ENCODE measurements at regions not wholly inside any gene's neighbourhood (a gene's known extent, or its start where the extent isn't known, plus 50 kb on each side); places are given as distances from the start of the nearest gene placed in this dataset.

- POLR2A ChIA-PET: no interaction called here
- intact Hi-C loops (cut with DNase I, micrococcal nuclease): no loop called here
Measured at GRCh38 chr4:166670341-166670740, 564.0 kb downstream of the SPOCK3 start.

GRCh38 chr4:166673911-166674310, 560.4 kb downstream of the SPOCK3 start:
- intact Hi-C loops (cut with DNase I, micrococcal nuclease): no loop called here
- CTCF ChIA-PET: no interaction called here
- POLR2A ChIA-PET: no interaction called here
- ATAC-seq: no peak
- H3K27me3 Mint-ChIP-seq: no peaks in the 10 kb centered on the region
- no peak overlapping the region for H3K27ac Mint-ChIP-seq
- DNase-seq: no peak
- H3K9me3 Mint-ChIP-seq (ENCODE audit: low read depth): peaks cover 8% of the 10 kb centered on the region
- H3K4me1 Mint-ChIP-seq: no peaks in the 10 kb centered on the region
- no peak overlapping the region for H3K4me3 Mint-ChIP-seq
- H3K36me3 Mint-ChIP-seq (ENCODE audit: low read depth): no peaks in the 10 kb centered on the region

More at GRCh38 chr4:166670341-166670740, 564.0 kb downstream of the SPOCK3 start:
- ATAC-seq (no peak), DNase-seq (no peak)
- no peaks in the 10 kb centered on the region for H3K4me1 Mint-ChIP-seq
- peaks cover 5% of the 10 kb centered on the region for H3K9me3 Mint-ChIP-seq (ENCODE audit: low read depth)
- H3K36me3 Mint-ChIP-seq (ENCODE audit: low read depth): no peaks in the 10 kb centered on the region
- H3K4me3 Mint-ChIP-seq: no peak overlapping the region
- no peak overlapping the region for H3K27ac Mint-ChIP-seq
- CTCF ChIA-PET: interaction anchor here (0.6 kb wide), 1 partner anchor 802 kb away, joined by 3 read pairs; no protein-coding TSS in a partner anchor
- H3K27me3 Mint-ChIP-seq: no peaks in the 10 kb centered on the region

GRCh38 chr4:166675411-166675810, 558.9 kb downstream of the SPOCK3 start:
- H3K9me3 Mint-ChIP-seq (ENCODE audit: low read depth): peaks cover 8% of the 10 kb centered on the region
- no peaks in the 10 kb centered on the region for H3K4me1 Mint-ChIP-seq

GRCh38 chr4:166680796-166681195, 553.5 kb downstream of the SPOCK3 start:
- intact Hi-C loops (cut with DNase I, micrococcal nuclease): no loop called here

More at GRCh38 chr4:166675411-166675810, 558.9 kb downstream of the SPOCK3 start:
- no peaks in the 10 kb centered on the region for H3K36me3 Mint-ChIP-seq (ENCODE audit: low read depth)
- POLR2A ChIA-PET: no interaction called here
- H3K27me3 Mint-ChIP-seq: no peaks in the 10 kb centered on the region
- no peak overlapping the region for H3K4me3 Mint-ChIP-seq
- no peak overlapping the region for H3K27ac Mint-ChIP-seq
- intact Hi-C loops (cut with DNase I, micrococcal nuclease): no loop called here
- no peak for ATAC-seq
- CTCF ChIA-PET: no interaction called here
- no peak for DNase-seq

GRCh38 chr4:166682200-166682599, 552.1 kb downstream of the SPOCK3 start:
- Mint-ChIP-seq H3K4me3 (no peak overlapping the region), H3K4me1 (no peaks in the 10 kb centered on the region), H3K9me3 (ENCODE audit: low read depth) (no peaks in the 10 kb centered on the region), H3K27ac (no peak overlapping the region), H3K36me3 (ENCODE audit: low read depth) (no peaks in the 10 kb centered on the region), H3K27me3 (no peaks in the 10 kb centered on the region)
- POLR2A ChIA-PET: no interaction called here
- DNase-seq: no peak
- intact Hi-C loops (cut with DNase I, micrococcal nuclease): no loop called here
- CTCF ChIA-PET: interaction anchor here (0.6 kb wide), 1 partner anchor 9 kb away, joined by 3 read pairs; no protein-coding TSS in a partner anchor
- ATAC-seq: no peak

More at GRCh38 chr4:166680796-166681195, 553.5 kb downstream of the SPOCK3 start:
- H3K27me3 Mint-ChIP-seq: no peaks in the 10 kb centered on the region
- H3K4me3 Mint-ChIP-seq: no peak overlapping the region
- ChIA-PET POLR2A (no interaction called here), CTCF (interaction anchor here (1.2 kb wide), 1 partner anchor 11 kb away, joined by 3 read pairs; no protein-coding TSS in a partner anchor)
- H3K27ac Mint-ChIP-seq: no peak overlapping the region
- DNase-seq: no peak
- H3K4me1 Mint-ChIP-seq: no peaks in the 10 kb centered on the region
- no peaks in the 10 kb centered on the region for H3K36me3 Mint-ChIP-seq (ENCODE audit: low read depth)
- H3K9me3 Mint-ChIP-seq (ENCODE audit: low read depth): peaks cover 3% of the 10 kb centered on the region
- ATAC-seq: no peak

Measured in activated CD4-positive, alpha-beta T cell treated with anti-CD3 and anti-CD28 coated beads for 36 hours (primary cell).